ENCODE measurements at regions not wholly inside any gene's neighbourhood (a gene's known extent, or its start where the extent isn't known, plus 50 kb on each side); places are given as distances from the start of the nearest gene placed in this dataset.
A peak's percentile ranks its signal among the peaks of the same experiment; 100 is the strongest.

DNA sequence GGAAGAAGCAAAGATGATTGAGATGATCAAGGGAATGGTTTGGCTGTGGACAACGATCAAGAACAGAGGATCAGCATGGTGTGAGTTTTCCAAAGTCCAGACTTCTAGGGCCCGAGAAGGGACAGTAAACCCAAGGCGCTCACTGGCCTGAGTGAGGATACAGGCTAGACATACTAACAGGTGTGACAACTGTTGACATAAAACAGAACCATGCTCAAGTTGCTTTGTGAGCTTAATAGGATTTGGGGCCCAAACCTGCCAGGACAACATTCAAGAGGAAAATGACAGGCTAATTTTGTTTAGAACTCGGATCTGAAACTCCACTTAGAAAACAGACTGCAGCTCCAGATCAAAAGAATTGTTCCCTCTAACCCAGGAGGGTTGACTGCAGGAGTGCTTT, 68.1 kb upstream of the ACKR3 start:
- DNase-seq (ENCODE audit: low read depth) = no peak
- no peak overlapping the region for H3K4me3 ChIP-seq (ENCODE audit: low read depth, low read length)
- TF ChIP-seq, protein P1, sequence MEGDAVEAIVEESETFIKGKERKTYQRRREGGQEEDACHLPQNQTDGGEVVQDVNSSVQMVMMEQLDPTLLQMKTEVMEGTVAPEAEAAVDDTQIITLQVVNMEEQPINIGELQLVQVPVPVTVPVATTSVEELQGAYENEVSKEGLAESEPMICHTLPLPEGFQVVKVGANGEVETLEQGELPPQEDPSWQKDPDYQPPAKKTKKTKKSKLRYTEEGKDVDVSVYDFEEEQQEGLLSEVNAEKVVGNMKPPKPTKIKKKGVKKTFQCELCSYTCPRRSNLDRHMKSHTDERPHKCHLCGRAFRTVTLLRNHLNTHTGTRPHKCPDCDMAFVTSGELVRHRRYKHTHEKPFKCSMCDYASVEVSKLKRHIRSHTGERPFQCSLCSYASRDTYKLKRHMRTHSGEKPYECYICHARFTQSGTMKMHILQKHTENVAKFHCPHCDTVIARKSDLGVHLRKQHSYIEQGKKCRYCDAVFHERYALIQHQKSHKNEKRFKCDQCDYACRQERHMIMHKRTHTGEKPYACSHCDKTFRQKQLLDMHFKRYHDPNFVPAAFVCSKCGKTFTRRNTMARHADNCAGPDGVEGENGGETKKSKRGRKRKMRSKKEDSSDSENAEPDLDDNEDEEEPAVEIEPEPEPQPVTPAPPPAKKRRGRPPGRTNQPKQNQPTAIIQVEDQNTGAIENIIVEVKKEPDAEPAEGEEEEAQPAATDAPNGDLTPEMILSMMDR (IDR thresholded peaks at IDR 0.05; ENCODE audit: insufficient read depth, low read depth, low read length, missing control alignments) = no peak

DNA sequence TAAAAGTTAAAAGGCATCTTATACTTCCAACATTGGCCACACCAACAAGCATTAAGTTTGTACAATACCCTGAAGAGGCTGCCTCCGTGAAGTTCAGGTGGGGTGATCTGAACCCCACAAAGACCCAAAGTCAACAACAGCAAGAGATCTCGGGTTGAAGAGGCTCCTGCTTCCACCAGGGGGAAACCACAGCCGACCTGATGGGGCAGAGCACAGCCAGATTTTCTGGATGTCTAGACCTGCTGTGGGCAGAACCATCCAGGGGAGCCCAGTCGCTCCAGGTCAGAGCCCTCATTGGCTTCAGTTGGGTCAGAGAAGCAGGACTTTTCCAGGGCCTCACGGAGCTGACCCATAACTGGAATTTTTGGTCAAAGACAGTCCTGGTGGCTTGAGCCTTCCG, 66.5 kb upstream of the ACKR3 start:
- H3K4me3 ChIP-seq (ENCODE audit: low read depth, low read length) = no peak overlapping the region
- DNase-seq (ENCODE audit: low read depth) = peak; percentile 18
- TF ChIP-seq, protein P1 (IDR thresholded peaks at IDR 0.05; ENCODE audit: insufficient read depth, low read depth, low read length, missing control alignments) = no peak

DNA sequence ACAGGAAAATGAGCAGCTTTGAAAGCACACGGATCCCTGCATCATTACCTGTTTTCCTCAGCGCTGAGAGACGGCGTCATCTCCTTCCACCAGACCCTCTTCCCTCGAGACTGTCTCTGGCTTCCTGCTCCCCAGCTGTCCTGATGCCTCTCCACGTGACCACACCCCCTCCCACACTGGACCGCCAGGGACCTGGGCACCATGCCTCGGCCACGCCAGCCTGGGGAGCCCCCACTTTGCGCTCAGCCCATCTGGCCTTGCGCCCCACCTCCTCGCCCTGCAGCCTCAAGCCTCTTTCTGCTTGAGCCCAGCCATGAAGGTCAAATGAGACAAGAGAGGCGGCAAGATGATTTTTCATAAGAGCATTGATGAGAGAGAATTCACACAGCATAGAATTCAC, 66.0 kb upstream of the ACKR3 start:
- TF ChIP-seq, protein P1 (IDR thresholded peaks at IDR 0.05; ENCODE audit: insufficient read depth, low read depth, low read length, missing control alignments) = no peak
- no peak overlapping the region for H3K4me3 ChIP-seq (ENCODE audit: low read depth, low read length)
- DNase-seq (ENCODE audit: low read depth) = no peak

DNA sequence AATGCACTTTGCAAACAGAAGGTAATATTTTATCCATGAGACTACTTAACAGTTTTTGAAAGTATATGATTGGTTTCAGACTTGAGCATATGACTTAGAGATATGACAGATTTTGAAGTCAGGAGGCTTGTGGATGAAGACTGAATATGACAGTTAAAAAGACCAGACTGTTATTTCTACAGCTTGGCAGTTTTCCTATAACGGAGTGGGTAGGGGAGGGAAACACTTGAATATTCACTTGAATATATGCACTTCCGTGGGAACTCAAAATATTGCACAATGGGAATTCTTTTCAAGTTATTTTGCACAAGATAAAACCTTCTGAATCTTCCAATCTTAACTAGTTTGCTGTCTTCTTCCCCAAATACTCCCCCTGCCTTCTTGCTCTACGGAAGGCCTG, 64.6 kb upstream of the ACKR3 start:
- H3K4me3 ChIP-seq (ENCODE audit: low read depth, low read length) = no peak overlapping the region
- TF ChIP-seq, protein P1 (IDR thresholded peaks at IDR 0.05; ENCODE audit: insufficient read depth, low read depth, low read length, missing control alignments) = no peak
- no peak for DNase-seq (ENCODE audit: low read depth)

DNA sequence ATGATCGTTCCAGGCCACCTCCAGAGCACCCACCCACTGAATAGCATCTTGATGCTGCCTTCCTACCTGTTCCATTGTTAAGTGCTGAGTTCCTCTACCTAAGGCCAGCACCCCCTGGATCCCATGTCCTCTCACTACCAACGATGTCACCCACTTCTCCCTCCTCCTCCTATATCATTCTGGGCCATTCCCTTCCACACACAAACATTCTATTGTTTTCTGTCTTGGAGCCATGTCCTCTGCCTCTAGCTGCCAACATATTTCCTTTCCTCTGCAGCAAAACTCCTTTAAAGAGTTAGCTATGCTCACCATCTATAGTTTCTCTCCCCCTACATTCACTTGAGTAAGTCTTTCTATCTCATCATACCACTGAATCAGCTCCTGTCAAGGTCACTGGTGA, 64.0 kb upstream of the ACKR3 start:
- no peak overlapping the region for H3K4me3 ChIP-seq (ENCODE audit: low read depth, low read length)
- DNase-seq (ENCODE audit: low read depth) = no peak
- TF ChIP-seq, protein P1 (IDR thresholded peaks at IDR 0.05; ENCODE audit: insufficient read depth, low read depth, low read length, missing control alignments) = no peak

DNA sequence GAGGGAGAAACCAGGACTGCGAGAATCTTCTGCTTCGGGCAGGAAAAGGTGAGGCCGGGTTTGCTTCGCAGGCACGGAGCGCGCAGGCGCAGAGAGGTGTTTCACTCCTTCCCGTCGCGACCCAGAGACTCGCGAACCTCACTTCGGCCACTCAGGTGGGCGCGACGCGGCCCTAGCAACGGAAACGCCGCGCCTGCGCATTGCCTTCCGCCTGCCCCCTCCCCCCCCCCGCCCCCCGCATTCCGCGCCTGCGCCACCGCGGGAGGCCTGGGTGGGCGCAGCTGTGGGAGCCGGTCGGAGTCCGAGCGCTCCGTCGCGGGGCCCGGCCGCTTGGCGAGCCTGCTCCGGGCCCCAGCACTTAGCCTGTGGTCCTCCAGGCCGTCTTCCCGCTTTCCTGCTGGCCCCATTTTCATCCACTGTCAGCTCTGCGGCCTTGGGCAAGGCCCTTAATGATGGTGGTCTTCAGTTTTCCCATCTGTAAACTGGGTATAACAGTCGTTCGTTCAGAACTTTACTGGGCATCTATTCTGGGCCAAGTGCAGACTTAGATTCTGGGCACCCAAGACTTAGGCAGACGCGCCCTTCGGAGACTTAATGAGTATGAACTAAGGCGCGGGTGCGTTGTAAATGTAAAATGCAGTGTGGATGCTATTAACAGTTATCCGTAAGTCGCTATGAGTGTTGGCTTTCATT, 62.1 kb upstream of the ACKR3 start:
- DNase-seq (ENCODE audit: low read depth) = no peak
- TF ChIP-seq, protein P1 (IDR thresholded peaks at IDR 0.05; ENCODE audit: insufficient read depth, low read depth, low read length, missing control alignments) = no peak
- no peak overlapping the region for H3K4me3 ChIP-seq (ENCODE audit: low read depth, low read length)

DNA sequence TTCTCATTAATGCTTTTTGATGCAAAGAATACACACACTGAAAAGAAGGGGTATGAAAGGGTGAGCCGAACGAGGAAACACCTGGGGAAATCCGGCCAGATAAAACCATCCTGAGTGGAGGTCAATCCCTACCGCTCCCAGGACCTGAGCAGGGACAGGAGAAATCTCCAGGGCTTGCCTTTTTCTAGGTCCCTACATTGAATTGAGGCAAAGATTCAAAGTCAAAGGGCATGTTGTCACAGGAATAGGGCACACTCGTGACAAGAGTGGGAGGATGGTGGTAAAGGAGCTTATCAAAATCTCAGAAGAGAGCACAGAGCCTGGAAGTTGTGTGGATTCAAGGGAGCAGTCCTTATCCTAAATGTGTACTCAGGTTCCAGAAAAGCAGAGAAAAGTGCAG, 61.2 kb upstream of the ACKR3 start:
- TF ChIP-seq, protein P1 (IDR thresholded peaks at IDR 0.05; ENCODE audit: insufficient read depth, low read depth, low read length, missing control alignments) = no peak
- H3K4me3 ChIP-seq (ENCODE audit: low read depth, low read length) = no peak overlapping the region
- no peak for DNase-seq (ENCODE audit: low read depth)
